PC-3 (cell line): ENCODE measurements at regions not wholly inside any gene's neighbourhood (a gene's known extent, or its start where the extent isn't known, plus 50 kb on each side); places are given as distances from the start of the nearest gene placed in this dataset.

Source experiments
- EZH2 ChIP-seq: fragments of 300-600 bp; sonication (generic); IDR thresholded peaks from one replicate; pipeline ENCODE4 v1.6.1; 2017; ENCODE audit warnings: antibody characterized with exemption, mild to moderate bottlenecking, low read length; ENCODE audit not compliant: unreplicated experiment
- TF ChIP-seq, protein P1 (sequence below): fragments of 300-600 bp; sonication (generic); conservative IDR thresholded peaks from 2 replicates; pipeline ENCODE4 v1.5.1; 2017; ENCODE audit warnings: antibody characterized with exemption, low read depth, mild to moderate bottlenecking, low read length

DNA sequence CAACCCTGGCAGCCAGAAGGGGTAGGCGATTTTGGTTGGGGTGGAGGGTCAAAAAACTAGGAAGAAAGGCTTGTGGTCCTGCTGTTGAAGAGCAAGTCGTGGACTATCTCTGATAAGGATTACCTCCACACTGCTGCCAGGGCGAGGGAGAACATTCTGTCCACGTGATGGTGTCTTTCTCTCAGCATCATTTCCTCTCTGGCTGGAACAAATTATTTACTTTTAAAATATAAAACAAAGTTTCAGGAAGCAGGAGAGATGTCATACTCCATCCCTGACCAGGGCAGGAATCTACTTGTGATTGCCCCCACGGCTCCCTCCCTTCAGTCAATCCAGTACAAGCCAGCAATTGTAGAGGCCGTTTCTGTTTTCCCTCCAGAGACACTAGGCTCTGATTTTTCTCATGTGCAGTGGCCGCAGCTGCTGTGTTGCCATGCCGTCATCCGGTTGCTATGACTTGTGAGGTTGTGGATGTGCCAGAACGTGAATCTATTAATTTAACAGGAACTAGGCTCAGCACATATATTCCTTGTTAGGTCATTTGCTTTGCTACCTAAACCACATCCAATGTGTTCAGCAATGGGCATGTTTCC lies 61.5 kb upstream of the PTGR2 start:
- TF ChIP-seq, protein P1, sequence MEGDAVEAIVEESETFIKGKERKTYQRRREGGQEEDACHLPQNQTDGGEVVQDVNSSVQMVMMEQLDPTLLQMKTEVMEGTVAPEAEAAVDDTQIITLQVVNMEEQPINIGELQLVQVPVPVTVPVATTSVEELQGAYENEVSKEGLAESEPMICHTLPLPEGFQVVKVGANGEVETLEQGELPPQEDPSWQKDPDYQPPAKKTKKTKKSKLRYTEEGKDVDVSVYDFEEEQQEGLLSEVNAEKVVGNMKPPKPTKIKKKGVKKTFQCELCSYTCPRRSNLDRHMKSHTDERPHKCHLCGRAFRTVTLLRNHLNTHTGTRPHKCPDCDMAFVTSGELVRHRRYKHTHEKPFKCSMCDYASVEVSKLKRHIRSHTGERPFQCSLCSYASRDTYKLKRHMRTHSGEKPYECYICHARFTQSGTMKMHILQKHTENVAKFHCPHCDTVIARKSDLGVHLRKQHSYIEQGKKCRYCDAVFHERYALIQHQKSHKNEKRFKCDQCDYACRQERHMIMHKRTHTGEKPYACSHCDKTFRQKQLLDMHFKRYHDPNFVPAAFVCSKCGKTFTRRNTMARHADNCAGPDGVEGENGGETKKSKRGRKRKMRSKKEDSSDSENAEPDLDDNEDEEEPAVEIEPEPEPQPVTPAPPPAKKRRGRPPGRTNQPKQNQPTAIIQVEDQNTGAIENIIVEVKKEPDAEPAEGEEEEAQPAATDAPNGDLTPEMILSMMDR = no peak
- TF ChIP-seq EZH2 = no peak
